Common myeloid progenitor, CD34-positive (primary cell): ENCODE measurements at regions not wholly inside any gene's neighbourhood (a gene's known extent, or its start where the extent isn't known, plus 50 kb on each side); places are given as distances from the start of the nearest gene placed in this dataset.
A peak's percentile ranks its signal among the peaks of the same experiment; 100 is the strongest.

ENCODE experiments used
- CTCF ChIA-PET: fragments of 350-600 bp; sonication (Branson Sonifier 250); formaldehyde crosslinking; loops from one replicate; lab custom pipeline; 2021; ENCODE audit warnings: antibody characterized with exemption; lab: Charles Lee
- POLR2A ChIA-PET: fragments of 350-600 bp; sonication (Branson Sonifier 250); formaldehyde crosslinking; loops from one replicate; lab custom pipeline; 2021; ENCODE audit warnings: antibody characterized with exemption; lab: Charles Lee
- DNase-seq, 3 donors: peaks; one replicate each; pipeline versions ENCODE4 v3.0.0 to v3.0.0-alpha.2; 2013
- H3K27ac ChIP-seq, 2 experiments: 1 replicate in 1 of 2; 2 replicates in 1 of 2; pipeline ENCODE4 v1.7.0; 2013; ENCODE audit warnings: inconsistent platforms in 2 of 2, low read length in 2 of 2, mild to moderate bottlenecking in 2 of 2, low read depth in 1 of 2, moderate library complexity in 1 of 2; ENCODE audit not compliant: severe bottlenecking in 2 of 2, insufficient read depth in 1 of 2, poor library complexity in 1 of 2
- H3K27me3 ChIP-seq, 5 experiments: replicated peaks in 2 of 5; 1 replicate in 3 of 5; 2 replicates in 2 of 5; pipeline versions ENCODE4 v1.6.1 to v1.7.0; 2013; ENCODE audit warnings: low read length in 4 of 5, mild to moderate bottlenecking in 2 of 5, moderate library complexity in 2 of 5, inconsistent platforms in 1 of 5; ENCODE audit not compliant: insufficient read depth in 5 of 5, control insufficient read depth in 4 of 5
- H3K36me3 ChIP-seq, 4 experiments: 1 replicate in 2 of 4; 2 replicates in 2 of 4; pipeline versions ENCODE4 v1.6.1 to v1.7.0; 2013; ENCODE audit warnings: low read length in 3 of 4, control low read depth in 1 of 4, mild to moderate bottlenecking in 1 of 4; ENCODE audit not compliant: control insufficient read depth in 4 of 4, insufficient read depth in 4 of 4
- H3K4me1 ChIP-seq, 4 experiments: 1 replicate in 3 of 4; 2 replicates in 1 of 4; pipeline versions ENCODE4 v1.6.1 to v1.7.1; 2013; ENCODE audit warnings: low read length in 3 of 4, mild to moderate bottlenecking in 3 of 4, control low read depth in 1 of 4, inconsistent platforms in 1 of 4, moderate library complexity in 1 of 4; ENCODE audit not compliant: control insufficient read depth in 4 of 4, insufficient read depth in 4 of 4; ENCODE audit errors: control extremely low read depth in 1 of 4
- H3K4me3 ChIP-seq, 7 experiments: 1 replicate in 4 of 7; 2 replicates in 3 of 7; pipeline versions ENCODE4 v1.5.1 to v1.7.0; 2013; ENCODE audit warnings: mild to moderate bottlenecking in 7 of 7, low read length in 6 of 7, moderate library complexity in 6 of 7, inconsistent platforms in 2 of 7, low read depth in 2 of 7, control low read depth in 1 of 7; ENCODE audit not compliant: insufficient read depth in 4 of 7, control insufficient read depth in 1 of 7; ENCODE audit errors: extremely low read depth in 1 of 7
- H3K9me3 ChIP-seq, 5 experiments: 1 replicate in 4 of 5; 2 replicates in 1 of 5; pipeline versions ENCODE4 v1.6.1 to v1.7.1; 2013; ENCODE audit warnings: low read length in 4 of 5, mild to moderate bottlenecking in 2 of 5, inconsistent platforms in 1 of 5, low read depth in 1 of 5, moderate library complexity in 1 of 5; ENCODE audit not compliant: control insufficient read depth in 4 of 5, insufficient read depth in 2 of 5; ENCODE audit errors: control extremely low read depth in 1 of 5
- WGBS: methylation state at CpG from one replicate; pipeline ENCODE4 v1.1.5; 2013; ENCODE audit not compliant: insufficient coverage; 5-methylcytosine and 5-hydroxymethylcytosine counted together

DNA sequence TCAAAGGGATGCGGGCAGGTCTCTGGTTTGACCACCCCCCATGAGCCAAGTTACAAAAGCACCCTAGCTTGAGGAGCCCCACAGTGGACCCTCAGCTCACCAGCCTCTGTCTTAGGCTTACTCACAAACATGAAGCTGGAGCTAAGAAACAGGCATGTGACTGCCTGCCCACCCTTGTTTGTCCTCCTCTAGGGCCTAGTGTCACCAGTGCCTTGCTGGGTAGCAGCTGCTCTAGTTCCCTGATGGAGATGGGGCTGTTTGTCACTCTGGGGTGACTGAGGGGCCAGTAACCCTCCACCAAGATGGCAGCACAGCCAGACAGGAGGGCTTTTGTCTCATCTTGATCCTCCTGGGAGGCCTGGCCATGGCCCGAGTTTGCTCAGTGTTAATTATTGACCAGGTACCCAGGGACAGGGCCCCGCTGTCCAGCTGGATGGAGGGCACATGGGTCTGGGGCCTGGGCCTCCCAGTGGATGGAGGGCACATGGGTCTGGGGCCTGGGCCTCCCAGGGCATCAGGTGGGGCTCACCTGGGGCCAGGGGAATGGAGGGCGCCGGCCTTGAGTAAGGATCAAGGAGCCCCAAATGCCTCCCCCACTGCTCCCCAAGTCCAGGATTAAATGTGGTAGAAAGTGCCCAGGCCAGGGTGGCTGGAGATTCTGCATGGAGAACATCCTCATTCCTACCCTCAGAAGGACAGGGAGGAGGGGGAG is 185.9 kb upstream of the HAAO start:
- H3K4me3 ChIP-seq, result no peak overlapping the region
- peaks cover 0 to 77% (median 61%) of the 10 kb centered on the region in 4 experiments for H3K4me1 ChIP-seq
- DNase-seq, result no peak
- 100% methylated on average over 3 of the region's 5 CpGs for WGBS
- ChIA-PET CTCF (interaction anchor here (0.8 to 8.4 kb wide), 15 partner anchors 10 to 506 kb away, joined by 3 to 79 read pairs (median 7); partner anchors contain the start of gene ZFP36L2), POLR2A (interaction anchor here (0.5 to 6.7 kb wide), 4 partner anchors 30 to 246 kb away, joined by 3 to 75 read pairs (median 4); partner anchors contain the start of gene ZFP36L2)
- H3K9me3 ChIP-seq, result no peaks in the 10 kb centered on the region
- peaks cover 0 to 57% (median under 1%) of the 10 kb centered on the region in 4 experiments for H3K36me3 ChIP-seq
- H3K27me3 ChIP-seq, result no peaks in the 10 kb centered on the region
- peak overlapping the region in 1 of 2 experiments; percentile 49 for H3K27ac ChIP-seq

DNA sequence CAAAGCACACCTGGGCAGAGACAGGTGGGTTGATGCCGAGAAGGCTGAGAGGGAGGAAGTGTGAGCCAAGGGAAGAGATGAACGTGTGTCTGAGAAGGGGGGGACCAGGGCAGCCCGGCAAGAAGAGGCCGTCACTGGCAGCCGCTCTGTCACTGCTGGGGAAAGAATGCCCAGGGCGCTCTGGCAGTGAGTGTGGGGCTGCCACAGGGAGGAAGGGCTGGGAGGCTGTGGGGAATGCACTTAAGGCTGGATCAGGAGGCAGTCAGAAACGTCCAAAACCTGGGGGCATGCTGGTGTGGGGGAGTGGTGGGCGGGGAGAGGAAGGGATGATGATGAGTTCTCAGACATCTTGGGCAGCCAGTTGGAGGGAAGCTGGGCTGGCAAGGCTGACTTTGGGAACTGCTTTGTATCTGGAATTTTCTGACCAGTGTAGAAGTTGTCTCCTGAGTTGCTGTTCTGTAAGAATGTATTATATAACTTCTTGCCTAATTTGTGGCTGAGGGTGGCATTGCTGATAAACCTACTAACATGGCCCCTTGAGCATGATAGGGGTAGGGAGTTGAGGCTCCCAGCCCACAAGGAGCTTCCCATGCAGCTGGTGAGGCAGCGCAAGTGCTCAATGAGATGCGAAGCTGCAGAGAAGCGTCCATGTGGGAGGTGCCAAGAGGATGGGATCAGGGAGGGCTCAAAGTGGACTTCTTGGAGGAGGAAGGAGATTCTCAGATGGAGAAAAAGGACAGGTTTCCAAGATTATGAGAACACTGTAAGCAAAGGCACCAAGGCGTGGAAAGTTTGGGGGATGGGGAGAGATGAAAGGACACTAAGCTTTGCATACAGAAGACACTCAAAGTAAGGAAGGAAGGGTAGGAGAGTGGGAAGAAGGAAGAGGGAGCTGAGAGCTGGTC is 185.1 kb upstream of the HAAO start:
- no peaks in the 10 kb centered on the region for H3K27me3 ChIP-seq
- peaks cover 0 to 3% (median 0%) of the 10 kb centered on the region in 5 experiments for H3K9me3 ChIP-seq
- peak overlapping the region; percentile 7 to 49 for H3K27ac ChIP-seq
- H3K4me3 ChIP-seq, result peak overlapping the region in 1 of 7 experiments; percentile 24
- peaks cover 0 to 85% (median 61%) of the 10 kb centered on the region in 4 experiments for H3K4me1 ChIP-seq
- H3K36me3 ChIP-seq, result peaks cover 0 to 52% (median 0%) of the 10 kb centered on the region in 4 experiments
- WGBS, result 55% methylated on average over 11 of the region's 12 CpGs
- CTCF ChIA-PET, result interaction anchor here (0.5 to 8.4 kb wide), 17 partner anchors 8 to 507 kb away, joined by 3 to 79 read pairs (median 7); partner anchors contain the start of gene ZFP36L2
- POLR2A ChIA-PET, result interaction anchor here (0.5 to 6.7 kb wide), 8 partner anchors 8 to 252 kb away, joined by 3 to 75 read pairs (median 3); partner anchors contain the start of gene ZFP36L2
- peak in 1 of 3 donors; percentile 53 for DNase-seq

DNA sequence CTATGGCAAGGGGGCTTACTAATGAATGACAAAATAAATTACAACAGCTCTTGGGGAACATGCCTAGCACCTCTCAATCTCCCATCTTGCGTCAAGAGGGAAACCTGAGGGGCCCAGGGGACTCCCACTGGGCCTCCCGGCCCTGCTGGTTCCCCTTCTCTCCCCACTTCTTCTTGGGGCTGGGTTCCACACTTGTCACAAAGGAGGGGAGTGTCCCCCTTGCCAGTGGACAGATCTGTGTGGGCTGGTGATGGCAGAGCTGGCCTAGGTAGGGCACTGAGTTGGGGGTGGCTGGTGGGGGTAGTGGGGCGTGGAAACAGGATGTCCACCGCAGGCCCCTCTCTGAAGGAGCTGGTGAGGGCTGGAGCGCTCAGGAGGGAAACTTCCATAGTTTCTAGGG is 184.0 kb upstream of the HAAO start:
- WGBS, result 62% methylated on average over 4 of the region's 5 CpGs
- peaks cover 0 to 3% (median 0%) of the 10 kb centered on the region in 5 experiments for H3K9me3 ChIP-seq
- ChIA-PET POLR2A (interaction anchor here (0.8 to 6.7 kb wide), 6 partner anchors 11 to 253 kb away, joined by 3 to 75 read pairs (median 7); partner anchors contain the start of gene ZFP36L2), CTCF (interaction anchor here (0.6 to 8.4 kb wide), 17 partner anchors 9 to 508 kb away, joined by 3 to 79 read pairs (median 8); partner anchors contain the start of gene ZFP36L2)
- peak overlapping the region in 1 of 2 experiments; percentile 46 for H3K27ac ChIP-seq
- peaks cover 0 to 57% (median 2%) of the 10 kb centered on the region in 4 experiments for H3K36me3 ChIP-seq
- no peak for DNase-seq
- peaks cover 0 to 93% (median 64%) of the 10 kb centered on the region in 4 experiments for H3K4me1 ChIP-seq
- no peak overlapping the region for H3K4me3 ChIP-seq
- no peaks in the 10 kb centered on the region for H3K27me3 ChIP-seq

DNA sequence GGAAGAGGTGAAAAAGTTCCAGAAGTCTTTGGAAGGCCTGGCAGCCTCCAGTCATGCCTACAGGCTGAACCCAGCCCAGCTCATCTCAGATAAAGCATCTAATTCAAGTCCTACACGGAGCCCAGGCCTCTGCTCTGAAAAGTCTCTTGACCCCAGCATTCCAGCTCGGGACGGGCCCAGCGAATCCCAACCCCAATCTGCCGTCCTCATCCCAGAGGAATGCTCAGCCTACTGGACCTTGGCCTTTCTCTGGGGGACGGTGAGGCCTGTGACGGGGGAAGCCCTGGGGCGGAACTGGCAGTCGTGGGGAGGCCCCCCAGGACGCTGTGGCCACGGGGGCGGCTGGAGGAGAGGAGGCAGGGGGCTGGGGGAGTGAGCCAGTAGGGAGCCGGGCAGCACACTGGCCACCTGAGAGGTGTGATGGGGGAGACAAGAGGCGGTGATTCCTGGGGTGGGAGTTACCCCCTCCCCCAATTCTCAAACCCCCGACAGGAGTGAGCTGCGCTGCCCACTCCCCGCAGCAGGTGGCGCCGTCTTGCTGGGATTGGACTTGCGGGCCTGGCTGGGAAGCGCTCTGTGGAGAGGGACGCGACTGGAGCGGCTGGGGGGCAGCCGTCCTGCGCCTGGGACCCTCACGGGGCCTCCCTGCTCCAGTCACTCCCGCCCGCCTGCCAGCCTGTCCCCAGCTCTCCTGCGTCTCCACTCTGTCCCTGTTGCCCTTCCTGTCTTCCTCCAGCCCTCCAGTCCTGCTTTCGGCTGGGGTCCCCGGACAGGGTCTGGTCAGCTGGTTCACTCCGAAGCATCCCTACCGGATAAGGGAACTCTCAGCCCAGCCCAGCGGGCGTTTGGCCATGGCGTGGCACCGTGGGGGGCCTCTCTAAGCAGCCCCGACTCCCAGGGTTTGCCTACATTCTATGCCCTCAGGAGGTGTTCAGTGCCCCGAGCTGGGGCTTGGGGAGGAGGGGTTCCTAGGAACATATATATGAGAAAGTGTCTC is 182.6 kb upstream of the HAAO start:
- H3K27ac ChIP-seq, result peak overlapping the region in 1 of 2 experiments; percentile 66
- ChIA-PET CTCF (interaction anchor here (0.6 to 8.4 kb wide), 35 partner anchors 10 to 565 kb away, joined by 3 to 79 read pairs (median 6); partner anchors contain the start of gene ZFP36L2), POLR2A (interaction anchor here (0.7 to 6.7 kb wide), 11 partner anchors 13 to 291 kb away, joined by 3 to 75 read pairs (median 3); partner anchors contain the start of gene ZFP36L2)
- 29% methylated on average over 23 of the region's 40 CpGs for WGBS
- peak; percentile 57 to 77 (median 76) for DNase-seq
- H3K36me3 ChIP-seq, result peaks cover 0 to 53% (median 4%) of the 10 kb centered on the region in 4 experiments
- H3K27me3 ChIP-seq, result no peaks in the 10 kb centered on the region
- peaks cover 0 to 3% (median 0%) of the 10 kb centered on the region in 5 experiments for H3K9me3 ChIP-seq
- peaks cover 0 to 93% (median 75%) of the 10 kb centered on the region in 4 experiments for H3K4me1 ChIP-seq
- H3K4me3 ChIP-seq, result peak overlapping the region in 4 of 7 experiments; percentile 40 to 65 (median 62)

DNA sequence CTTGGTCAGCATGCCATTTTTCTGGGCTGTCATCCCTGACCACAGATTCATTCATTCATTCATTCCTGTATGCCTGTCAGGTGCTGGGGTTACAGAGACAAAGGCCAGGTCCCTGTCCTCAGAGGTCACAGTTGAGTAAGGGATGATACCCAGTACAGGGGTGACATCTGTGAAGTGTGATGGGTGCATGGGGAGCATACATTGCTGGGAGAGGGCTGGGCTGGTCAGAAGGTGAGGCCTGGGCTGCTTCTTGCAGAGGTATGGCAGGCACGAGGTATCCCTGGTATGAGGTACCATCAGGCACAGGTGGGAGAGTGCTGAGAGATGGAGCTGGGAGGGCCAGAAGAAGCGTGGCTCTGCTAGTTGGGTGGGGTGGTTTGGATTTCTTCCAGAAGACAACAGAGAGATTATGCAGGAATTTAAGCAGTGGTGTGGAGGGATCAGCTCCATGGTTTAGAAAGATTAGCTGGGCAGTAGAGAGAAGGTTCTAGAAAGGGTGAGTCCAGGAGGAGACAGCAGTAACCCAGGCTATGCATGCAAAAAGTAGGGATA is 181.9 kb upstream of the HAAO start:
- ChIA-PET POLR2A (interaction anchor here (0.8 to 6.7 kb wide), 9 partner anchors 12 to 255 kb away, joined by 3 to 75 read pairs (median 6); partner anchors contain the start of gene ZFP36L2), CTCF (interaction anchor here (0.9 to 8.4 kb wide), 32 partner anchors 11 to 566 kb away, joined by 3 to 79 read pairs (median 5); partner anchors contain the start of gene ZFP36L2)
- H3K27me3 ChIP-seq, result no peaks in the 10 kb centered on the region
- H3K9me3 ChIP-seq, result peaks cover 0 to 3% (median 0%) of the 10 kb centered on the region in 5 experiments
- H3K4me3 ChIP-seq, result peak overlapping the region in 2 of 7 experiments; percentile 32 to 65
- WGBS, result 87% methylated on average over 2 of the region's 2 CpGs
- H3K4me1 ChIP-seq, result peaks cover 0 to 93% (median 78%) of the 10 kb centered on the region in 4 experiments
- no peak for DNase-seq
- peaks cover 0 to 53% (median 4%) of the 10 kb centered on the region in 4 experiments for H3K36me3 ChIP-seq
- H3K27ac ChIP-seq, result peak overlapping the region; percentile 33 to 49
